NK-92 treated with Interleukin-12 subunit alpha and Interleukin-12 subunit beta, amount 100 ng/mL, for 24 hours (cell line): ENCODE measurements at regions not wholly inside any gene's neighbourhood (a gene's known extent, or its start where the extent isn't known, plus 50 kb on each side); places are given as distances from the start of the nearest gene placed in this dataset.

Experiments used
- DNase-seq: peaks from one replicate; lab custom pipeline; 2025; lab: John Stamatoyannopoulos, UW

DNA sequence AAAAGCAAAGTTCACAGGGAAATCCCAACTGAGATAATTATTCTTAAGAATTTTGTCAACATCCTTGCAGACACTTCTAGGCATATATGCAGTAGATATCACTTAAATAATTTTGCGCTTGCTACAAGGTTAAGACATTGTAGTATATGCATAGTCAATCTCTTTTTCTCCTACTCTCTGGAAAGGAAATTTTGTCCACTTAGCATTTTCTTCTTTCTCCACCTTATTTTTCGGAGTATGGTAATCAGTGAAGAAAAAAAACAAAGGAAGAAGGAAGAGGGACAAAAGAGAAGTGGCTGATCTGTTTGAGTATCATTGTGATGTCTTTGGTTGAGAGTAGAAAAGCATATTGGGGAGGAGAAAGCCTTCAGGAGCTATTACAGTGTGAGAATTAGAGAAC, 104.6 kb downstream of the LACC1 start:
- DNase-seq: no peak

DNA sequence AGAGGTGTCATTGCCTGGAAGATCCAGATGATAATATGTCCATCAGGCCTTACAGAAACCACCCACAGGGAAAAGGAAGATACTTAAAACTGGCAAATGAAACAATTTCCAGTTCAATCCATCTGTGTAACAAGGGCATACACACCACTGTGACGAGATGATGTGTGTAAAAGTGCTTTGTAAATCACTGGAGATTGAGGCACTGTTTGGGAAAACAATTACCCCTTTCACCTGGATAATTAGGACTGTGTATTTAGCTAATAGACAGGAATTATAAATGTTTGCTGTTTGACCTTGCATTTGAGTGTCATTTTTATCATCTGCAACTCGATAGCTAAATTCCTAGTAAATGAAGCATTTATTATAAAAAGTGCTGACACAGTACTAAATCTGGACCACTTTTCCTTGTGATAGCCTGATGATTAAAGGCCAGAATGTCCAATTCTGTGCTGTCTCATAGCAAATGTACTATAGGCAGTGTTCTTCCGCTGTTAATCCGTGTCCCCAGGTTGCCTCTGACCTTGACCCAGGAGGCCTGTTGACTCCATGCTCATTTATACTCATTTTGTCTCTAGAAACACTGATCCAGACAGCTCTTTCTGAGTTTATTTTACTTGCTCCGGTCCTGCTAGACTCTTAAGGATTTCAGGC, 105.8 kb downstream of the LACC1 start:
- DNase-seq: no peak

DNA sequence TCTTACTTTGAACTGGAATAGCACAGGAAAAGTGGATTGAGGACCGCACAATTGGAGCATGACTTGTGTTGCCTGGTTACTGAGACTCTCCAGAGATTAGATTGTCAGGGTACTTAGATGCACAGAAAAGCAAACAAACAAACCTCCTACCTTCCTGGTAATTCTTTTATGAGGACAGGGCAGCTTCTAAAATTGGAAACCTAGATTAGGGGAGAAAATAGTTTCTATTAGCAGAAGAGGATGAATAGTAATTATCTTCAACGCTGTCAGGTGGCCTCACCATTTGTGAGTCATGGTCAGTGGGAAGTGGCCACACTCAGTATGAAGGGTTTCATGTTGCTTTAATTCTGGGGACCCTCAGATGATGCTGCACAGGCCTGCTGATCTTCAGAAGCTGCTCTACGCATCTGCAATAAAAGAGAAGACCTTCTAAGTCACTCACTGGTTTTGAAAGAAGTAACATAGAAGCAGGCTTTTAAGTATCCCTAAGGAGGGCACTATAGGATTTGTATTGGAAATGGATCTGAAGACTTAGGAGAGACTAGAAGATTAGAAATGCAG, 106.8 kb downstream of the LACC1 start:
- DNase-seq: no peak

DNA sequence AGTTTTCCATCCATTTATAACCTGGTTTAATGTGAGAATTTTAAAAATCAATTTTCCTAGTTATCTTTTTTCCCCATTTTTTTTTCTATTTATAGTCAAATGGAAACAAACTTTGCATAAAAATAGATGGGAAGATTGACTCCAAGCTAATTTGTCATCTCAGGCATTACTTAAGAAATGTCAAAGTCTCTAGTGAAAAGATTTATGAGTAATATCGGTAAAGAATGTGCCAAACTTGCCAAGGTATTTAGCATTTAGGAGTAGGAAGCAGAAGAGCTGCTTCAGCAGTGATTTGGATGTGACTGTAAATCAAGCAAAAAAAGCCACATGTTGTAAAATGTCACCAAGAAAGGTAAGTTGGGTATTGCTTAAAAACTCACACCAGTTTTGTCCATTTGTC, 108.6 kb downstream of the LACC1 start:
- no peak for DNase-seq

DNA sequence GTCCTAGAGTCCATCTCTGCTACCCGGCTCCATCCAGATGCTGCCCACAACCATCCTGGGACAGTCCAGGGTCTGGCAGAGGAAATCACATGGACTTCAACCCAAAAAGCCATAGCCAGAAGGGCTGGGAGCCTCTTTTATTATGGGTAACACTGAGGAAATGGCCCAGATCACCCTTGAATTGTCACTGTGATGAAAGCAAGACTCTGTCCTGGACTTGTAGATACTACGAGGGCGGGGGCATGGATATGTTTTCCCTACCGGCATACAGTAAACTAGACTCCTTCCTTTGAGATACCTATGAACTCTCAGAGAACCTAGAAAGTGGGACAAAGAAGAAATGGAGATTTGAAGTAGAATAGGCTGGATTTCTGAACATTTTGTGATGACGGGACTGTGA, 110.3 kb downstream of the LACC1 start:
- DNase-seq: no peak

DNA sequence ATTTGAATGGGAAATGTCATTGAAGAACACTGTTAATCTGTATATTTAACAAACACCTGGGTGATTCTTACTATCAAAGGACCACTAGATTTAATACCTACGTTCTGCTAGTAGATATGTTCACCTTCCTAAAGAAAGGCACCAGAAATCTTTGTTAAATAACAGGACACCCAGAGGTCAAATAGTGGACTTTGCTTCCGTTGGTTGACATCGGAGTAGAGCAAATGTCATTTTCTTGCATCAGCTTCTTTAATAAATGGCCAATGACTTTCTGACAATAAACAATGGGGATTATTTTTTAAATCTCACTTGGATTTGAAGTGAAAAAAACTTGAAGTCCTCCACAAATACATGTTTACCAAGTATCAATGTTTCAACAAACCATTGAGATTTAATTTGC, 111.1 kb downstream of the LACC1 start:
- no peak for DNase-seq

DNA sequence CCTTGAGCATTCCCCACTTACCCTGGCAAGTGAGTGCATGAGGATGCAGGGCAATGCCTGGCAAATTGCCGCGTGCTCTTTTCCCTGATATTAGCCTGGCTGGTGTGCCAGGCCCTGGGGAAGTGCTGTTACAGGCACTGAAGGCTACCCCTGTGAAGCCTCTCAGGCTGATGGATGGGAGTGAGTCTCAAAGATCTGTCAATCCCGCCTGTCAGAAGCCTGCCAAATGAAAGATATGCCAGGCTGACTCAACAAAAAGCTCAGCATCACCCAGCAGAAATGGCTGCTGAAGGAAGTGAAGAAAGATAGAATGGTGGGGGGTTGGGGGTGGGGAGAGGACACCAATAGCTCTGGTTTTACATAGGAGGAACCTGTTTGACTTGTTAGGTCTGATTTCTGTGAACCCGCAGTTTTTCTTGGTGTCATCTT, 112.1 kb downstream of the LACC1 start:
- DNase-seq: no peak

DNA sequence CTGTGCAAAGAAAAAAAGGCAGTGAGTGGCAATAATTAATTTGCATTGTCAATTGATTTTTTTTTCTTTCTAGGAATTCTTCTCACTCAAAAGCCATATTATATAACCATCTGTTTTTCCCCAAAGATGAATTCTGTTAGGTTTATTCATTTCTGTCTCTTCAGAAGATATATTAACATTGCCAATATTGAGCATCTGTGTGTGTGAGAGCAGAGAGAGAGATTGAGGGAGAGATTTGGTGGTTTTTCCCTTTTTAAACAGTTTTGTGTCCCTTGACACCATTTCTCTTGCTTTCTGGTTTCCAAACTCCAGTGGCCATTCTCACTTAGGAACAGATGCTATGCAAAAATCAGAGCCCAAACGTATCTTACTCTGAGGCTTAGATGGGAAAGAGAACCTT, 112.5 kb downstream of the LACC1 start:
- DNase-seq: no peak

DNA sequence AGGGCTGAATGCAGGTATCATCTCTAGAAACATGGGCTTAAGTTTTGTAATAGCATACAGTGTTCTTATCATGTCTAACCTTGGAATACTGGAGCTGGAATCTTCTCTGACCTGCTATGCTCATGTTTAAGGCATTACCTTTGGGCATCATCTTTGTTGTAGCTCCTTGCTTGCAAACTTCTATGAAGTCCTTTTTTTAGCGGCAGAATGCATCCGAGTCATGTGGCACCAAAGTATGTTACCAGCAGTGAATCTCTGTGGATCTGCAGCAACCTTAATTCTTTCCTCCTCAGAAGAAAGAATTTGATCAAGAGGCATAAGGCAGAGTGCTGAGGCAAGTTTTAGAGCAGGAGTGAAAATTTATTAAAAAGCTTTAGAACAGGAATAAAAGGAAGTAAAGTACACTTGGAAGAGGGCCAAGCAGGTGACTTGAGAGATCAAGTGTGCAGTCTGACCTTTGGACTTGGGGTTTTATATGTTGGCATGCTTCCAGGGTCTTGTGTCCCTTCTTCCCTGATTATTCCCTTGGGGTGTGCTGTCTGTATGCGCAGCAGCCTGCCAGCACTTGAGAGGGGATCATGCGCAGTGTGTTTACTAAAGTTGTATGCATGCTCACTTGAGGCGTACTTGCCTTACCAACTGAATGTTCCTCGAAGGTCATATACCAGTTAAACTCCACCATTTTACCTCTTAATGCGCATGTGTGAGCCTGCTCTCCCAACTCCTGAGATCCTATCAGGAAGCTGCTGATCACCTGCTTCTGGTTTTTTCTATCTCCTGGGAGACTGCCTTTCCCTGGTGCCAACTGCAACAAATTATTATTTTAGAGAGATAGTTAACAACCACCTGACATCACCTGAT, 115.5 kb downstream of the LACC1 start:
- DNase-seq: no peak

DNA sequence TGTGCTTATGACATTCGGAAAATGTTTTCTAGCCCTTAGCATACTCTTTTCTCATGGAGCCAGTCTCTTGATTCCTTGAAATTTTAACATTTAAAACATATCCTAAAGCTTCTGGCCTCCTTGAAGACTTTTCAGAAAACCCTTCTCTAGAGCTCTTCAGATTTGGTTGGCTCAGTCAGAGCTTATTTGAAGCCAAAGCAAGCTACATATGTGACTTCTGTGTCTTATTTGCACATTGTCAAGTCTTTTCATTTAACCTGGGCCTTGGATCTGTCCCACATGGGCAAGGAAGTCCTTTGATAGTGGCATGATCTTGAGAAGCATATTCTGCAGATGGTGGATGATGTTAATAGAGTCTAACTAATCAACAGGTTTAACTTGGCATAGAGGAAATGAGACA, 116.5 kb downstream of the LACC1 start:
- DNase-seq: no peak

DNA sequence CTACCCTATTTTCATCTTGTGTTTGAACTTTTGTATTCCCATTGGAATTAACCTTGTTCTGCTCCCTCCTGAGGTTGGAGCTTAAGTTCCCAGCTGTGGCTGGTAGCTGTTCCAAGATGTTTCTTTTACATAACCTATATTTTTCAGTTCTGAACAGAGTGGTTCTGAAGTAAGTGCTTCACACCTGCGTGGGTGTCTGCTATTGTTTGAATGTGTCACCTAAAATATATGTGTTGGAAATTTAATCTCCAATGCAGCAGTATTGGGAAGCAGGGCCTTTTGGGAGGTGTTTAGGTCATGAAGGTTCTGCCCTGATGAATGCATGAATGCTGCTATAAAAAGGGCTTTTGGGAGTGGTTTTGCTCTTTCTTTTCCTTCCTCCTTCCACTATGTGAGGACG, 123.8 kb downstream of the LACC1 start:
- DNase-seq: no peak

DNA sequence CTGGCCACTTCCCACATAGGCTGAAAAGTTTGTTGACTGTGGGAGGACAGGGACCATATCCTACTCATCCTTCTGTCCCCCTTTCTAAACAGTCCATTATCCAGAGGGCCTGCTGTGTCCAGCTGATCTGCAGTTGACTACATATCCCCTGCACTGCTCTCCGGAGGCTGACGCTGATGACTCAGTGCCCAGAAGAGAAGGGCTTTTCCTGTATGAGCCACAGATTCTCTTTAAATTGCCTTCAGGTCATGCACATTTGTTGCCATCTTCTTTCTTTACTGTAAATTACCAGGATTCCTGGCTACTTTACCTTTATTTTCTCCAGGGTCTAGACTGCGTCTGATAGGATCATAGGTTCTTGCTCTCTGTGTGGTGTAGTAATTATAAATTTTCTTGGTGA, 125.2 kb downstream of the LACC1 start:
- no peak for DNase-seq

DNA sequence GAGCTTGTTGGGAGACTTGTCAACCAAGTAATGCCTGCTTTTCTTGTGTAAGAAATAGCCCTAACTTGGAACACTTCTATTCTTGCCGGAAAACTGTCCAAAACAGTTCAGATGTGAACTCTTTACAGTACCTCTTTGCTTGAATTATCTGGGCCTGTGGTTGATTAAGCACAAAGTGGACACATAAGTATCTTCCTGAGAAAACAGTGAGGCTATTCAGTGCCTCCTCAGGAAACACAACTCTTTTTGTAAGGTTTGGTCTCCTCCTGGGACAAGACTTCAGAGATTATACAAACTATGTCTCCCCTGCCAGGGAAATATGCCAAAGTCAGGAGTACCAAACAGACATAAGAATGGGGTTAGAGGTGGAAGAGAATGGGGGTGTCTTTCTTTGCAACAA, 127.7 kb downstream of the LACC1 start:
- no peak for DNase-seq

DNA sequence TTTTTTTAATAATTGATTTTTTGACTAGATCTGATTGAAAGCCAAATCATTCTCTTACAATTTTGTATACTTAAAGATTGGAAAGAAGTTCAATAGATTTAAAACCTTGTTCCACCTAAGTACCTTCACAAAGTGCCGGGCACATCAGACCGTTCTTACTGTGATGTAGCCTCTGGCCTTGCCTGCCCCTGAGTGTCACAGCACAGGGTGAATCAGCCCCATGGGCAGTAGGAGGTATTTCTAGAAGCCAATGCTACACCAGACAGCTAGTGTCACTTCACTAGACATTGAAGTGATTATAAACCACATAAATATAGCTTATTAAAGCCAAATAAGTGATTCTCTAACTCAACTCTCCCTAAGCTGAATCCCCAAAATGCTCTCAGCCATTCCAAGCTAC, 131.3 kb downstream of the LACC1 start:
- DNase-seq: no peak

DNA sequence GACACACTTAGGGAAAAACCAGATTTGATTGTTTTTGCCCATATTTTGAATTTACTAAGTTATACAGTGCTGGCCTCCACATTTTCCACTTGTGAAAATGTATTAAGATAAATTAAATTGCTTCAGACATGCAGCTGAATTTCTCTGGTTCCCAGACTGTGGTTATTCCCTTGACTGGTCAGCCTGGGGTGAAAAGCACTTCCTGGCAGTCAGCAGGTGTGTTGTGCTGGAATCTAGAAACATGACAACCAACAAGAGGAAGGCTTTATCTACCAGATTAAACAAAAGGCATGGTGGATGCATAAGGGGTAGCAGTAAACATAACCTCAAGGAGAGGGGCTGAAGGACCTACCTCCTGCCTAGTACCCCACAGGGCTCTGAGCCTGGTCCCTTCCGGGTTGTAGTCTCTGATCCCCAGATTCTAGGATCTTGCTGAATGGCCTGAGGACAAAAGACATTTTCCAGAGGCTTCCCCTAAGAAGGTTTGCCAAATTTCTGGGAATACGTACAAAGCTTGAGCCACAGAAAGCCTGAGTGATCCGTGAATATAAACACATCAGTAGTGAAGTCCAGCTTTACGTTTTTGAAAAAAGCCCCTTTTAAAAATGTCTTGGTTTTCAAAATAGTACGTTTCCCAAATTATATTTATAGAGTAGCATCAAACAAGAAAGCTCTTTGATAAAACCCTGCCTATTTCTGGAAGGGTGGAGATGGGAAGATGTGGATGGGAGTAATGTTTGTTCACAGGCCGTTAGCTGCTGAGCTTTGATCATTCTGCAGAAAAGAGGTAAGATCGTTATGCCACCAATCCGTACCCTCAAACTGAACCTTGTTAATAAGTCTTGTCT, 133.4 kb downstream of the LACC1 start:
- DNase-seq: no peak

DNA sequence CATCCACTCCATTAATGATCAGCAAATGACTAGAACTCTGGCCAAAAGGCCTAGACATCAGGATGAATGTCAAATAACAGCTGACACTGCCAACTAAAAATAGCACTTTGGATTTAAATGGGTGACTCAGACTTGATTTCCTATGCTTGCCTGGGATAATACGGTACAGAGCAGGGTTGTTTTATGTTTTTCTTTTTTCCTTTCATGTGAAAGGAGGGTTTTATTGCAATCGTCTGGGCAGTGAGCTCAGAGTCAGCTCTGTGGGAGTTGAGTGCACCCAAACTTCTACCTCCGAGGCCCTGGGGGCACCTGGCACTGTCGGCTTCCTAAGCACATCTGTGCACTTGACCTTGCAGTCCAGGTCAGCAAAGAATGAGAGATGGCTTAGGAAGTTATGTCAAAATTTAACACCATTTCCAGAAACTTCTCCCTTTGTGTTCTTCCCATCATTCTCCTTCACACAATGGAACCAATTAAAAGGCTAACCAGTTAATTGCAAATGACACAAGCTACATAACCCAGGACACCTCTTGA, 134.1 kb downstream of the LACC1 start:
- no peak for DNase-seq

DNA sequence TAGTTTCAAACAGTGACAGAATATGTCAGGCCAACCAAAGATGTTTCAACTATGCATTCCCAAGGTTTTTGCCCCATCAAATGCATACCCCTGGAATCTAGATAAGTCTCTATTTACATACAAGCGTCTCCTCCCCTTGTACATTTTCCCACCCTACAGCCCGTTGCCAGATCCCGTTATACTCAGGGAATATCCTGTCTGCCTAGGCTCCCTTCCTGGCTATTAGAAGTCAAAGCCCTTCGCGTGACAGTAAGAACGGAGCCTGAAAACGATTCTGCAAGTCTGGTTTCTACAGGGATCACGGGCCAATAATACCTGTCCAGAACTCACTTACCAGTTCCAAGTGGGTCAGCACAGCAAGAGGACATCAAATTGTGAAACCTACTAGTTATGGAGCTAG, 134.8 kb downstream of the LACC1 start:
- DNase-seq: no peak

DNA sequence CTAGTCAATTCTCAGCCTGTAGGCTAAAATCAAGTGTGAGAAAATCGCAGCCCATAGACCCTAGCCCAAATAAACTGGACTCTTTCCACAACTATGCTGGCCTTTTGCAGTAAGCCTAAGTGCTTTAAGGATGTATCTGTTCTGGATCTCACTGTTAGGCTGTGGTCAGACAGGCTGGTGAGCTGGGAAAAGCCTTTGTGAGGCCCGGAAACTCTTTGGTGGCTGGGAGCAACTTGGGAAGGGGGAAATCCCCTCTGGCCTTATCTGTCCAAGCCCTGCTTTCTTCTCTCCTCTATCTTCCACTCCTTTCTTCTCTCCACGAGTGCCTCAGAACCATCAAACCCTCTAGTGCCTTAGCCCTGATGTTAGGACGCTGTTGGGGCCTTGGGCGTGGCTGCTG, 135.4 kb downstream of the LACC1 start:
- no peak for DNase-seq

DNA sequence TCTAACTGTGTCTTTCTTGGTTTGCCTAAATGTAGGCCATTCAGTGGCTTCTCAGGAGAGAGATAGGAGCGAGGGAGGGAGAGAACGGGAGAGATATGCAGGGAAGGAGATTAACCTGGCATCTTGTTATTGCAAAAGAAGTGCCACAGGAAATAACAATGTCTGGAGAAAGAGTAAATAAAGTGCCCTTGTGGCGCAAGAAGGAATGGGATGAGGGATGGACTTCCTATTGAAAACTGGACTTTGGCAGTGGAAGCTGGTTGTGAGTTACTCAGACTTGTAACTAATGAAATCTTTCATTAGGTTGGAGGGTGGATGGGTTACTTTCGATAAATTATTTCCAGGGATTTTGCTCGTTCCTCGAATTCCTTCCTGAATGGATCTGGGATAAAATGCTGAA, 136.1 kb downstream of the LACC1 start:
- no peak for DNase-seq

DNA sequence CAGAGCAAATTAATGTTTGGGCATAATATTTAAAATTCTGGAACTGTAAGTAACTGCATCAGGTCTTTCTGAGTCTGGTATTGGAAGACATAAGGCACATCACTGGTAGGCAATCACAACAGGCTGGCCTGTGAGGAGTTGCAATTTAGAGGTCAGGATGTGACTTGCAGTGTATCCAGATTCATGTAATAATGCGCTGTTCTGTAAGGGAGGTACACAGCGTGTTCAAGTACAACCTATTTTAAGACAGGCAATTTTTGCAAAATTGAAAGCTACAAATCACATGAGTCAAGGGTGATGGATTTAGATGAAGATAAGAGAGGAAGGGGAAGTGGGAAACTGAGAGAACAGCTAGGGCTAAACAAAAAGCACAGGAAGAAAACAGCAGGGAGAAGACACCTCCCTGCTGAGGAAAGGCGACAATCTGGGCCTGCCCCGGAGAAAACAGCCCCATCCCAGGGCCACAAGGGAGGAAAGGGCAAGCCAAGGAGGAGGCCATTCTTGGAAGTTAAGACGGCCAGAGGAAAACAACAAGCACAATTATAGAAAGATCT, 138.1 kb downstream of the LACC1 start:
- DNase-seq: no peak

DNA sequence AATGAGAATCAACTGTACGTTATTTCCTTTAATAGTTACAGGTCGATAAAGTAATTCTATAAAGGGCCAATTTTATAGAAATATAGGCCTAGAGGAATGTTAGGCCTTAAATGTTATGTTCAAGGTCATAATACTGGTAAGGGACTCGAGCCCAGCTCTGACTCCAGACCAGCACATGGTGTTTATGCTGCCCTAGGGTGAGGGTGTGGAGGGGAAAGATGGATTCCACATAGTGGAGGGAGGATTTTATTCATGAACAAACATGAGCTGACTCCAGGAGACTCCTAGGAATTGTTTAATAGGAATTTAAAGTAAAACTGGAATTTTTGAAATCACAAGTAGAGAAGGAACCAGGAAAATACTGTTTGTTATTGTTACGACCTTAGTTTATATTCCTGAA, 139.9 kb downstream of the LACC1 start:
- DNase-seq: no peak

DNA sequence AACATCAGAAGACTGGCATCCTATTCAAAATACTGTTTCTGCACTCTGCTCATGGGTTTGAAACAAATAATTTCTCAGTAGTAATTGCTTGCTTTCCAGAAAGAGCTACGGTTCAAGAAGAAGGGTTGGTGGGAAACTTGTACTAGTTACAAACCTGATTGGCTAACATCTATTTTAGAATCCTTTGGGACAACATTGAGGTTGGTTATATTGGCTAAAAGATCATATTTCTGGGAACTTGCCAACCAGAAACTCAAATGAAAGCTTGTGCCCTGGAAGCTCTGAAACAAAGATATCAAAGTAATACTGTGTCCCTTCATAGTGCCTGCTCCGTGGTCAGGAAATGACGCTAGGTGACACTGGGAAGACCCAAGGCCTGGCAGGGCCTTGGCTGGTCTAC, 141.7 kb downstream of the LACC1 start:
- no peak for DNase-seq
